Heart left ventricle (tissue), 16 donors: ENCODE measurements at regions not wholly inside any gene's neighbourhood (a gene's known extent, or its start where the extent isn't known, plus 50 kb on each side); places are given as distances from the start of the nearest gene placed in this dataset.
"Not testable (repeated sequence)": the region's sequence is repeated elsewhere in the genome, so short reads cannot be mapped to it uniquely, and the experiment has no call there.

Experiments
- ATAC-seq, 4 donors: fragments of 200-7000 bp; cut with Tn5 transposase; one replicate each; pipeline ENCODE4 v1.9.1; 2020 to 2022; ENCODE audit warnings: moderate library complexity in 4 of 4, mild to moderate bottlenecking in 3 of 4, moderate number of reproducible peaks in 1 of 4
- DNase-seq, 5 donors: peaks; one replicate each; pipeline ENCODE4 v3.0.0-alpha.2; 2020
- H3K27ac ChIP-seq, 12 donors: fragments of 200-600 bp; sonication (generic) in 4 of 12; one replicate each; pipeline versions ENCODE4 v1.5.0 to v1.8.0; 2016 to 2022; ENCODE audit warnings: mild to moderate bottlenecking in 2 of 12
- H3K27me3 ChIP-seq, 9 donors: fragments of 200-600 bp; sonication (generic) in 2 of 9; one replicate each; pipeline versions ENCODE4 v1.5.1 to v1.8.0; 2016 to 2022; ENCODE audit warnings: mild to moderate bottlenecking in 3 of 9
- H3K36me3 ChIP-seq, 9 donors: fragments of 200-600 bp; sonication (generic) in 2 of 9; one replicate each; pipeline versions ENCODE4 v1.5.0 to v1.8.0; 2018 to 2022; ENCODE audit warnings: mild to moderate bottlenecking in 2 of 9
- H3K4me1 ChIP-seq, 12 donors: fragments of 200-600 bp; sonication (generic) in 4 of 12; one replicate each; pipeline versions ENCODE4 v1.5.0 to v1.8.0; 2016 to 2022; ENCODE audit warnings: mild to moderate bottlenecking in 3 of 12
- H3K4me3 ChIP-seq, 12 donors: fragments of 200-600 bp; sonication (generic) in 4 of 12; one replicate each; pipeline versions ENCODE4 v1.5.0 to v1.8.0; 2017 to 2022; ENCODE audit warnings: mild to moderate bottlenecking in 9 of 12, moderate library complexity in 4 of 12
- H3K9me3 ChIP-seq, 12 donors: fragments of 200-600 bp; sonication (generic) in 4 of 12; one replicate each; pipeline versions ENCODE4 v1.5.0 to v1.8.0; 2016 to 2022; ENCODE audit warnings: mild to moderate bottlenecking in 1 of 12
- POLR2A ChIP-seq, 2 donors: fragments of 450-650 bp; IDR thresholded peaks; one replicate each; pipeline ENCODE4 v1.6.1; 2017; ENCODE audit warnings: antibody characterized with exemption in 2 of 2, mild to moderate bottlenecking in 2 of 2, moderate library complexity in 2 of 2
- WGBS, 4 donors: extraction: QIAGEN DNeasy Blood & Tissue Kit in 2 of 4; methylation state at CpG; one replicate each; pipeline versions ENCODE4 v1.1.5 to v1.1.7; 2013 to 2018; 5-methylcytosine and 5-hydroxymethylcytosine counted together
- intact Hi-C, 10 donors: fragments of 100-400 bp; cut with DNase I; formaldehyde crosslinking; loops; one replicate each; pipeline versions ENCODE4 v1.11.1 to v1.14.2; 2022
- TF ChIP-seq, protein P1 (sequence below), 12 donors: fragments of 200-600 bp; sonication (generic) in 4 of 12; IDR thresholded peaks; one replicate each; pipeline versions ENCODE4 v1.5.0 to v1.8.0; 2018 to 2022; ENCODE audit warnings: antibody characterized with exemption in 12 of 12, mild to moderate bottlenecking in 5 of 12
- donor health status: ischemic (EF 13 %, LVEDD 7.1; RV severe dilation, severe dysfunction).
- donor health status: healthy with polysubstance abuse.
- donor health status: DM: no; HTN: yes; CAD: no.
- donor health status: DM: no; HTN: no; CAD: no.
- donor health status: ischemic (EF 25% LVEDD 6.9; RV normal size, moderate dysfunction).
- donor health status: ischemic (EF 25% LVEDD 5.7; RV mildly dilated, moderate dysfunction).
- donor health status: healthy.
- donor health status: DM: yes; HTN: yes; CAD: no.
- donor health status: ischemic (EF 35%, LVEDD 5.7; RV mildly dilated, moderate dysfunction).
- donor health status: nonischemic (EF 11% LVEDD 7.7; RV severe dilation, severe dysfunction).
- donor health status: DM: yes; HTN: yes; CAD: no.
- donor health status: PGD.
- donor health status: ischemic (EF 29% LVEDD 5.4; RV normal size, mild dysfunction).
- donor health status: nonischemic (EF 23%, LVEDD 6.1; RV moderate dilation, normal function).

DNA sequence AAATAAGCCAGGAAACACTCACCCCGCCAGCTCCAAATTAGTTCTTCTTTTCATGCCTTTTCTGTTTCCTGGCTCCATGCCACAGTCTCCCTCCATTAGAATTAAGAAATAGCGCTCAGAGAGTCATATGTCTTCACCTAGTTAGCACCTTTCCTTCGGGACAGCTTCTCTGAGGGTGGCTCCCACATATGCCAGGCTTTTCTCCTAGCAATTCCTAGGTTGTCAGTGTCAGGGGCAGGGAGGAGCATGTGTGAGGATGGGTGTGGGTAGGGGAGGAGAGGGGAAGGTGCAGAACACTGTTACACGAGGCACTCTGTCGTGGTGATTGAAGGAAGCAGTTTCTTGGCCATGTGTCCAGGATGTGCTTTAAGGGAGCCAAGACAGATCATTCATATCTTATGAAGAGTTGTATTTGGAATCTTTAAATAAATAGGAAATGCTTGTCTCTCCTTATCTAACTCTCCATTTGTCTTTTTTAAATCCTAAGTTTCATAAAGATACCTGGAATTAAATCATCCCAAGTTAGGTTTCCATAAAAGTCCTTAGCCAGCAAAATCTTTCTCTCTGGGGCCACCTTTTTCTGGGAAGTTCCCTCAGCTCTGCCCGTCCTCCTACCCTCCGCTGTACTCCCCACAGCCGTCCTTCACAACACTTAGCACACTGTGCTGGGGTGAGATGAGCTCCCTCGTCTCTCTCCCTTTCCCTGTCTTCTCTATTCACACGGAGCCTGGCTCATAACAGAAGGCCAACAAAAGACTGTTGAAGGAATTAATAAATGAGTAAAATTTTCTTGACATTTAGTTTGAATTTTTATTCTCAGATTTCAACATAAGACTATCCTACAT, 361.0 kb downstream of the CD83 start:
- peak overlapping the region in 1 of 12 donors; percentile 78 for H3K27ac ChIP-seq

DNA sequence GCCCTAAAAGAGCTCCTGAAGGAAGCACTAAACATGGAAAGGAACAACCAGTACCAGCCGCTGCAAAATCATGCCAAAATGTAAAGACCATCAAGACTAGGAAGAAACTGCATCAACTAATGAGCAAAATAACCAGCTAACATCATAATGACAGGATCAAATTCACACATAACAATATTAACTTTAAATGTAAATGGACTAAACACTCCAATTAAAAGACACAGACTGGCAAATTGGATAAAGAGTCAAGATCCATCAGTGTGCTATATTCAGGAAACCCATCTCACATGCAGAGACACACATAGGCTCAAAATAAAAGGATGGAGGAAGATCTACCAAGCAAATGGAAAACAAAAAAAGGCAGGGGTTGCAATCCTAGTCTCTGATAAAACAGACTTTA, 364.4 kb downstream of the CD83 start:
- H3K4me3 ChIP-seq, DNase-seq, H3K27me3 ChIP-seq, H3K9me3 ChIP-seq, H3K27ac ChIP-seq, ATAC-seq, H3K36me3 ChIP-seq, intact Hi-C loops: not testable (repeated sequence)
- WGBS, 4 donors: no CpG with 5 or more reads among the region's 1 CpG
- peaks cover 0 to 21% (median 9%) of the 10 kb centered on the region in 12 donors for H3K4me1 ChIP-seq

More for the DNA sequence above, 361.0 kb downstream of the CD83 start:
- no peaks in the 10 kb centered on the region for H3K9me3 ChIP-seq
- ATAC-seq (peak in 2 of 4 donors; percentile 27 to 33), DNase-seq (no peak)
- H3K36me3 ChIP-seq: no peaks in the 10 kb centered on the region
- no peaks in the 10 kb centered on the region for H3K27me3 ChIP-seq
- TF ChIP-seq, protein P1, sequence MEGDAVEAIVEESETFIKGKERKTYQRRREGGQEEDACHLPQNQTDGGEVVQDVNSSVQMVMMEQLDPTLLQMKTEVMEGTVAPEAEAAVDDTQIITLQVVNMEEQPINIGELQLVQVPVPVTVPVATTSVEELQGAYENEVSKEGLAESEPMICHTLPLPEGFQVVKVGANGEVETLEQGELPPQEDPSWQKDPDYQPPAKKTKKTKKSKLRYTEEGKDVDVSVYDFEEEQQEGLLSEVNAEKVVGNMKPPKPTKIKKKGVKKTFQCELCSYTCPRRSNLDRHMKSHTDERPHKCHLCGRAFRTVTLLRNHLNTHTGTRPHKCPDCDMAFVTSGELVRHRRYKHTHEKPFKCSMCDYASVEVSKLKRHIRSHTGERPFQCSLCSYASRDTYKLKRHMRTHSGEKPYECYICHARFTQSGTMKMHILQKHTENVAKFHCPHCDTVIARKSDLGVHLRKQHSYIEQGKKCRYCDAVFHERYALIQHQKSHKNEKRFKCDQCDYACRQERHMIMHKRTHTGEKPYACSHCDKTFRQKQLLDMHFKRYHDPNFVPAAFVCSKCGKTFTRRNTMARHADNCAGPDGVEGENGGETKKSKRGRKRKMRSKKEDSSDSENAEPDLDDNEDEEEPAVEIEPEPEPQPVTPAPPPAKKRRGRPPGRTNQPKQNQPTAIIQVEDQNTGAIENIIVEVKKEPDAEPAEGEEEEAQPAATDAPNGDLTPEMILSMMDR (IDR thresholded peaks at IDR 0.05): no peak
- no peak for TF ChIP-seq POLR2A (IDR thresholded peaks at IDR 0.05)
- H3K4me1 ChIP-seq: peaks cover 0 to 23% (median 12%) of the 10 kb centered on the region in 12 donors
- WGBS, 4 donors: 59 to 68% (median 67%) methylated on average over 10 of the region's 10 CpGs
- no peak overlapping the region for H3K4me3 ChIP-seq
- intact Hi-C loops: no loop called here

DNA sequence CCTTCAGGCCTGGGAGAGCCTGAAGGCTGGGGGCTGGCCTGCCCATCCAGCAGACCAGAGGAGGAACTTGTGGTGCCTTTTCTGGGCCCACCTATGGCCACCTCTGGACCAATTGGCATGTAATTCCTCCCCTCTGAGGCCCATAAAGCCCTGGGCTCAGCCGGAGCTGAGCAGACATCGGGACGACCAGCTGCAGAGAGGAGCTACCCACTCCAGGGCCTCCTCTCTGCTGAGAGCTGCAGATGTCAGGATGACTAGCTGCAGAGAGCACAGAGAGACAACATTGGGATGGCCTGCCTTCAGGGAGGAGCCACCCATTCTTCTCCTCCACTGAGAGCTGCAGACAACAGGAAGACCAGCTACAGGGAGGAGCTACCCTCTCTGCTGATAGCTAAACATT, 370.1 kb downstream of the CD83 start:
- DNase-seq (no peak), ATAC-seq (no peak)
- Histone ChIP-seq H3K4me1 (no peaks in the 10 kb centered on the region), H3K36me3 (no peaks in the 10 kb centered on the region), H3K27me3 (no peaks in the 10 kb centered on the region), H3K9me3 (no peaks in the 10 kb centered on the region), H3K4me3 (no peak overlapping the region), H3K27ac (no peak overlapping the region)
- TF ChIP-seq, protein P1 (IDR thresholded peaks at IDR 0.05): no peak
- TF ChIP-seq POLR2A (IDR thresholded peaks at IDR 0.05): no peak
- WGBS, 4 donors: 97 to 100% (median 99%) methylated on average over 3 of the region's 3 CpGs; no CpG with 5 or more reads in 1 of the 4 donors
- intact Hi-C loops: no loop called here

DNA sequence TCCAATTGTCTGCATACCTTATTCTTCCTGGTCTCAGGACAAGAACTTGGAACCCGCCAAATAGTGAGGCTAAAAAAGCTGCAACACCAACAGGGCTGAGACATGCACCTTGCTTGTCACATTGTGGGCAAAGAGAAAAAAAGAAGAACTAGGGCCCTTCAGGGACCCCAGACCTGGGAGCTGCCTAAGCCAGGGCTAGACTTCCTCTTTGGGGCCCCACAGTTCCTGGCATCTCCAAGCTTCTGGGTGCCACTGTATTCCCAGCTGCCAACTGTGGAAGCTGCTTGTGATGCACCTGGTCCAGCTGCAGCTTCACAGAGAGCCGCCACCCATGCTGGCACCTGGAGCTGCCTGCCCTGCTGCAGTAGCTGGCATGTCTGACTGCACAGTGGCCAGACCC, 370.6 kb downstream of the CD83 start:
- H3K4me1 ChIP-seq: no peaks in the 10 kb centered on the region
- H3K4me3 ChIP-seq: no peak overlapping the region
- TF ChIP-seq, protein P1 (IDR thresholded peaks at IDR 0.05): no peak
- TF ChIP-seq POLR2A (IDR thresholded peaks at IDR 0.05): no peak
- no peaks in the 10 kb centered on the region for H3K36me3 ChIP-seq
- no peaks in the 10 kb centered on the region for H3K9me3 ChIP-seq
- DNase-seq (no peak), ATAC-seq (no peak)
- intact Hi-C loops: no loop called here
- H3K27ac ChIP-seq: no peak overlapping the region
- 88 to 100% (median 96%) methylated on average over 2 of the region's 2 CpGs for WGBS, 4 donors
- H3K27me3 ChIP-seq: no peaks in the 10 kb centered on the region
